Islet of Langerhans (tissue), 1 donor: ENCODE measurements at regions not wholly inside any gene's neighbourhood (a gene's known extent, or its start where the extent isn't known, plus 50 kb on each side); places are given as distances from the start of the nearest gene placed in this dataset.
"Not testable (repeated sequence)": the region's sequence is repeated elsewhere in the genome, so short reads cannot be mapped to it uniquely, and the experiment has no call there.

Experiments
- FAIRE-seq: peaks from one replicate; lab custom pipeline; 2011; peaks lifted over from hg19 to GRCh38; lab: Jason Lieb, UNC

- no peak for FAIRE-seq
These were observed 326.3 kb upstream of the MYT1L start for GRCh38 chr2:2657121-2657962.

GRCh38 chr2:2656115-2657011 is 325.3 kb upstream of the MYT1L start:
- FAIRE-seq = no peak

GRCh38 chr2:2655453-2656114 is 324.5 kb upstream of the MYT1L start:
- FAIRE-seq = no peak

- no peak for FAIRE-seq
These were observed 322.2 kb upstream of the MYT1L start for GRCh38 chr2:2653231-2653630.

GRCh38 chr2:2650608-2651375 is 319.7 kb upstream of the MYT1L start:
- no peak for FAIRE-seq

GRCh38 chr2:2649109-2650072 is 318.3 kb upstream of the MYT1L start:
- no peak for FAIRE-seq

GRCh38 chr2:2648094-2648493 is 317.0 kb upstream of the MYT1L start:
- no peak for FAIRE-seq

- no peak for FAIRE-seq
These were observed 316.1 kb upstream of the MYT1L start for GRCh38 chr2:2647141-2647541.

- FAIRE-seq = no peak
These were observed 315.5 kb upstream of the MYT1L start for GRCh38 chr2:2646433-2647051.

GRCh38 chr2:2645162-2645855 is 314.2 kb upstream of the MYT1L start:
- no peak for FAIRE-seq

- not testable (repeated sequence) for FAIRE-seq
These were observed 313.7 kb upstream of the MYT1L start for GRCh38 chr2:2644751-2645150.

GRCh38 chr2:2644040-2644439 is 313.0 kb upstream of the MYT1L start:
- no peak for FAIRE-seq

GRCh38 chr2:2642906-2643890 is 312.1 kb upstream of the MYT1L start:
- FAIRE-seq = no peak

- no peak for FAIRE-seq
These were observed 310.7 kb upstream of the MYT1L start for GRCh38 chr2:2641541-2642410.

GRCh38 chr2:2640818-2641217 is 309.7 kb upstream of the MYT1L start:
- no peak for FAIRE-seq

GRCh38 chr2:2640371-2640770 is 309.3 kb upstream of the MYT1L start:
- FAIRE-seq = no peak
